Kidney (tissue), 13 donors: ENCODE measurements at regions not wholly inside any gene's neighbourhood (a gene's known extent, or its start where the extent isn't known, plus 50 kb on each side); places are given as distances from the start of the nearest gene placed in this dataset.

Source experiments
- DNase-seq, 5 donors: peaks; one replicate each; pipeline ENCODE4 v3.0.0-alpha.2; 2013 to 2020
- FAIRE-seq: peaks from 2 replicates; lab custom pipeline; 2012; peaks lifted over from hg19 to GRCh38; lab: Jason Lieb, UNC
- H3K27ac ChIP-seq, 2 donors: one replicate each; pipeline ENCODE4 v1.7.0; 2013; ENCODE audit warnings: low read depth in 2 of 2, low read length in 2 of 2, inconsistent platforms in 1 of 2
- H3K27me3 ChIP-seq: one replicate; pipeline ENCODE4 v1.7.1; 2013; ENCODE audit warnings: low read length, inconsistent platforms; ENCODE audit not compliant: control insufficient read depth, insufficient read depth
- H3K36me3 ChIP-seq, 3 donors: one replicate each; pipeline versions ENCODE4 v1.7.0 to v1.7.1; 2013; ENCODE audit warnings: low read length in 3 of 3, control low read depth in 1 of 3, inconsistent platforms in 1 of 3; ENCODE audit not compliant: insufficient read depth in 3 of 3, control insufficient read depth in 2 of 3
- H3K4me1 ChIP-seq, 3 donors: one replicate each; pipeline versions ENCODE4 v1.7.0 to v1.7.1; 2013; ENCODE audit warnings: low read length in 3 of 3, inconsistent platforms in 1 of 3, low read depth in 1 of 3; ENCODE audit not compliant: control insufficient read depth in 2 of 3, insufficient read depth in 2 of 3
- H3K4me3 ChIP-seq, 3 donors: one replicate each; pipeline versions ENCODE4 v1.7.0 to v1.8.1; 2013; ENCODE audit warnings: low read length in 3 of 3, control low read depth in 1 of 3, inconsistent platforms in 1 of 3
- H3K9ac ChIP-seq, 3 donors: one replicate each; pipeline versions ENCODE4 v1.7.0 to v1.7.1; 2013; ENCODE audit warnings: low read length in 3 of 3, control low read depth in 1 of 3, inconsistent platforms in 1 of 3
- H3K9me3 ChIP-seq, 3 donors: one replicate each; pipeline versions ENCODE4 v1.7.0 to v1.7.1; 2013; ENCODE audit warnings: low read length in 3 of 3, control low read depth in 1 of 3, inconsistent platforms in 1 of 3; ENCODE audit not compliant: control insufficient read depth in 2 of 3, insufficient read depth in 1 of 3
- intact Hi-C: fragments of 100-400 bp; cut with DNase I; formaldehyde crosslinking; loops from one replicate; pipeline ENCODE4 v1.11.1; 2022
- TF ChIP-seq, protein P1 (sequence below): IDR thresholded peaks from 3 replicates; pipeline ENCODE4 v1.5.1; 2012; ENCODE audit warnings: mild to moderate bottlenecking, moderate library complexity, borderline replicate concordance; ENCODE audit not compliant: insufficient read depth; ENCODE audit errors: extremely low read depth
- donor health status: control.
- donor health status: control.
- donor health status: control.
- donor health status: control.
- donor health status: control.
- donor health status: DM: yes; HTN: yes; CAD: no.
- donor health status: Normal renal cell carcinoma (clear cell type).

DNA sequence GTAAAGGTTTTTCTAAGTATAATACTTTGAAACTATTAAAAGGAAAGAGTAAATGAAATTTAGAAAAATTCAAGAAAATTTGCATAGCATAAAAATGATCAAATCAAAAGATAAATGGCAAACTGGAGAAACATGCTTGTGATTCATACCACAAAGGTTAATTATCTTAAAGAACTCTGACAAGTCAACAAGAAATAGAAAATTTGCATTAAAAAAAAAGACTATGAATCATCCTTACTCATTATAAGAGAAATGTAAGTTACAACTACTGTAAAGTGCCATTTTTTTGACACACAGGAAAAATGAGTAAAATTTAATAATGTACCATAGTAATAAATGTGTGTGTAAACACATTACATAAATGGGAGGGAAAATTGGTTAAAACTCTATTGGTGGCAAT, 624.4 kb upstream of the C9orf72 start:
- no peak for FAIRE-seq
- TF ChIP-seq, protein P1, sequence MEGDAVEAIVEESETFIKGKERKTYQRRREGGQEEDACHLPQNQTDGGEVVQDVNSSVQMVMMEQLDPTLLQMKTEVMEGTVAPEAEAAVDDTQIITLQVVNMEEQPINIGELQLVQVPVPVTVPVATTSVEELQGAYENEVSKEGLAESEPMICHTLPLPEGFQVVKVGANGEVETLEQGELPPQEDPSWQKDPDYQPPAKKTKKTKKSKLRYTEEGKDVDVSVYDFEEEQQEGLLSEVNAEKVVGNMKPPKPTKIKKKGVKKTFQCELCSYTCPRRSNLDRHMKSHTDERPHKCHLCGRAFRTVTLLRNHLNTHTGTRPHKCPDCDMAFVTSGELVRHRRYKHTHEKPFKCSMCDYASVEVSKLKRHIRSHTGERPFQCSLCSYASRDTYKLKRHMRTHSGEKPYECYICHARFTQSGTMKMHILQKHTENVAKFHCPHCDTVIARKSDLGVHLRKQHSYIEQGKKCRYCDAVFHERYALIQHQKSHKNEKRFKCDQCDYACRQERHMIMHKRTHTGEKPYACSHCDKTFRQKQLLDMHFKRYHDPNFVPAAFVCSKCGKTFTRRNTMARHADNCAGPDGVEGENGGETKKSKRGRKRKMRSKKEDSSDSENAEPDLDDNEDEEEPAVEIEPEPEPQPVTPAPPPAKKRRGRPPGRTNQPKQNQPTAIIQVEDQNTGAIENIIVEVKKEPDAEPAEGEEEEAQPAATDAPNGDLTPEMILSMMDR: no peak
- intact Hi-C loops: no loop called here

DNA sequence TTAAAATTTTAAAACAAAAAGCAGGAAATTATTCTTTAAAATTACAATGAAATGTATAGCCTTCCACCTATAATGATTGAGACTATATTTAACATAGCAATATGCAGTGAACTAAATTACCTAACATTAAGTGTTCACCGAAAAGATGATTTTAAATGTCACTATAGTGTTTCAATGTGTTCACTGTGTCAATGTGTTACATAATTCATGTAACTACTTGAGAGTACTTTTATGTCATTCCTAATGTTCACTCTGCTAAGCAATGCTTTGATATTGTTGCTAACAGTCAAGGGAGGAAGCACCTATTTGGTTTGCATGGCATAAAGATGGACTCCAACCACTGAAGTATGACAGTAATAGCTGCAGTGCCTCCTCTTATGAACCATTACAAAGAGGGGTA, 629.8 kb upstream of the C9orf72 start:
- Histone ChIP-seq H3K27me3 (no peaks in the 10 kb centered on the region), H3K9me3 (no peaks in the 10 kb centered on the region), H3K4me3 (no peak overlapping the region), H3K36me3 (no peaks in the 10 kb centered on the region), H3K27ac (no peak overlapping the region), H3K4me1 (no peaks in the 10 kb centered on the region), H3K9ac (no peak overlapping the region)
- TF ChIP-seq, protein P1: no peak
- intact Hi-C loops: no loop called here
- no peak for FAIRE-seq
- no peak for DNase-seq

More for the DNA sequence above, 624.4 kb upstream of the C9orf72 start:
- no peak overlapping the region for H3K9ac ChIP-seq
- H3K4me3 ChIP-seq: no peak overlapping the region
- no peaks in the 10 kb centered on the region for H3K36me3 ChIP-seq
- no peaks in the 10 kb centered on the region for H3K9me3 ChIP-seq
- H3K27ac ChIP-seq: no peak overlapping the region
- no peaks in the 10 kb centered on the region for H3K4me1 ChIP-seq
- no peak for DNase-seq
- H3K27me3 ChIP-seq: no peaks in the 10 kb centered on the region

DNA sequence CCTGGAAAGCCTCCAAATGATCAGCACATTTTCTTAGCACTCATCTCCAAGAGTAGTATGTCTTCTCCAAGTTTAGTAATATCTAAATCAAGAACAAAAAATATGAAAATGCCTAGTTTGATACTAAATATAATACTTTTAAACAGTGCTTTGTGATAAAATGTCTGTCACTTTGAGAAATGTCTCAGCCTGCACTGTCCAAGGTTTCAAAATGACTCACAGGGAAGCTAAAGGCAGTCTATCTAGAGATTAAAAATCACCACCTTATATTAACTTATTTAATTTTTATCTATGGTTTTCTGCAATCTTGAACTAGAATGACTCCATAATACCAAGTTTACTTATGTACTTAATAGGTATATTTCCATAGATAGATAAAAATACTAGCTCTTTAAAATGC, 633.0 kb upstream of the C9orf72 start:
- H3K4me3 ChIP-seq: no peak overlapping the region
- intact Hi-C loops: no loop called here
- no peaks in the 10 kb centered on the region for H3K36me3 ChIP-seq
- H3K9me3 ChIP-seq: no peaks in the 10 kb centered on the region
- no peak for DNase-seq
- FAIRE-seq: no peak
- H3K4me1 ChIP-seq: no peaks in the 10 kb centered on the region
- no peak overlapping the region for H3K9ac ChIP-seq
- no peaks in the 10 kb centered on the region for H3K27me3 ChIP-seq
- TF ChIP-seq, protein P1: no peak
- no peak overlapping the region for H3K27ac ChIP-seq

DNA sequence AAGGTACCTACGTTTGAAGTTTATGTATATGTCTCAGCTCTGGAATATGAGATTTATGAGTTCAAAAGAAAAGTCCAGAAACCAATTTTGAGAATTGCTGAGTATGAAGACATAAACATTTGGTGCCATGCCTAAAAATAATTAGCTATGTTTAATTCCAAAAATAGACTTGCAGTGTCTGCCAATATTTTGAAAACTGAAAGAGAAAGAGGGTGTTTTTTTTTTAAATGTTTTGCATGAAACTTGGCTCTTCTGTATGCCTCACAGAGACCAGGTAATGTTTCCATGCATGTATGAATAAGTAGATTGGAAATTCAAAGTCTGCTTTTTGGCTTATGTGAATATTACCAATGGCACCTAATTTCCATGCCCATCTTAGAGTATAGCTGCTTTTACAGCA, 634.4 kb upstream of the C9orf72 start:
- H3K36me3 ChIP-seq: no peaks in the 10 kb centered on the region
- H3K27ac ChIP-seq: no peak overlapping the region
- no peak overlapping the region for H3K9ac ChIP-seq
- no peaks in the 10 kb centered on the region for H3K27me3 ChIP-seq
- intact Hi-C loops: no loop called here
- H3K4me1 ChIP-seq: no peaks in the 10 kb centered on the region
- H3K9me3 ChIP-seq: no peaks in the 10 kb centered on the region
- no peak for DNase-seq
- H3K4me3 ChIP-seq: no peak overlapping the region
- FAIRE-seq: no peak
- TF ChIP-seq, protein P1: no peak
